Testis (tissue), 2 donors: ENCODE measurements at regions not wholly inside any gene's neighbourhood (a gene's known extent, or its start where the extent isn't known, plus 50 kb on each side); places are given as distances from the start of the nearest gene placed in this dataset.

ENCODE experiments used
- CTCF ChIP-seq, 3 experiments: fragments of 450-650 bp in 2 of 3; fragments of 200-600 bp in 1 of 3; sonication (generic) in 1 of 3; IDR thresholded peaks; one replicate each; pipeline ENCODE4 v1.5.1; 2016 to 2019; ENCODE audit warnings: antibody characterized with exemption in 3 of 3, mild to moderate bottlenecking in 2 of 3, moderate library complexity in 1 of 3
- POLR2A ChIP-seq: fragments of 450-650 bp; IDR thresholded peaks from one replicate; pipeline ENCODE4 v1.6.1; 2017; ENCODE audit warnings: antibody characterized with exemption, mild to moderate bottlenecking, moderate library complexity

- TF ChIP-seq CTCF (IDR thresholded peaks at IDR 0.05) (no peak), POLR2A (no peak)
These were observed 684.9 kb upstream of the KIF2B start for GRCh38 chr17:53137869-53138268.
